ENCODE measurements at regions not wholly inside any gene's neighbourhood (a gene's known extent, or its start where the extent isn't known, plus 50 kb on each side); places are given as distances from the start of the nearest gene placed in this dataset.
"Not testable (repeated sequence)": the region's sequence is repeated elsewhere in the genome, so short reads cannot be mapped to it uniquely, and the experiment has no call there.

- not testable (repeated sequence) for DNase-seq
Measured at GRCh38 chr21:9697751-9698150, 823.6 kb upstream of the TPTE start.

- not testable (repeated sequence) for DNase-seq
Measured at GRCh38 chr21:9705016-9705415, 816.4 kb upstream of the TPTE start.

GRCh38 chr21:9705455-9705854, 815.9 kb upstream of the TPTE start:
- not testable (repeated sequence) for DNase-seq

- not testable (repeated sequence) for DNase-seq
Measured at GRCh38 chr21:9724542-9724941, 796.8 kb upstream of the TPTE start.

- DNase-seq = not testable (repeated sequence)
Measured at GRCh38 chr21:9727187-9727586, 794.2 kb upstream of the TPTE start.

- DNase-seq = not testable (repeated sequence)
Measured at GRCh38 chr21:9728219-9728992, 793.0 kb upstream of the TPTE start.

- no peak for DNase-seq
Measured at GRCh38 chr21:9730866-9731265, 790.5 kb upstream of the TPTE start.

- DNase-seq = not testable (repeated sequence)
Measured at GRCh38 chr21:9731317-9731716, 790.1 kb upstream of the TPTE start.

GRCh38 chr21:9732605-9733004, 788.8 kb upstream of the TPTE start:
- not testable (repeated sequence) for DNase-seq

GRCh38 chr21:9733761-9734558, 787.4 kb upstream of the TPTE start:
- not testable (repeated sequence) for DNase-seq

- no peak for DNase-seq
Measured at GRCh38 chr21:9735421-9735961, 785.9 kb upstream of the TPTE start.

GRCh38 chr21:9737301-9737700, 784.1 kb upstream of the TPTE start:
- not testable (repeated sequence) for DNase-seq

- not testable (repeated sequence) for DNase-seq
Measured at GRCh38 chr21:9737871-9738515, 783.4 kb upstream of the TPTE start.

- DNase-seq = no peak
Measured at GRCh38 chr21:9738527-9738926, 782.9 kb upstream of the TPTE start.

- DNase-seq = no peak
Measured at GRCh38 chr21:9739240-9739639, 782.1 kb upstream of the TPTE start.

- DNase-seq = not testable (repeated sequence)
Measured at GRCh38 chr21:9740177-9740941, 781.0 kb upstream of the TPTE start.

- DNase-seq = not testable (repeated sequence)
Measured at GRCh38 chr21:9740991-9741742, 780.2 kb upstream of the TPTE start.

GRCh38 chr21:9743566-9743965, 777.8 kb upstream of the TPTE start:
- not testable (repeated sequence) for DNase-seq

- not testable (repeated sequence) for DNase-seq
Measured at GRCh38 chr21:9744166-9744565, 777.2 kb upstream of the TPTE start.

- DNase-seq = not testable (repeated sequence)
Measured at GRCh38 chr21:9744593-9744992, 776.8 kb upstream of the TPTE start.

GRCh38 chr21:9745457-9746108, 775.8 kb upstream of the TPTE start:
- DNase-seq = not testable (repeated sequence)

Data from activated CD4-positive, alpha-beta T cell treated with anti-CD3 and anti-CD28 coated beads for 1 hour (primary cell).